ENCODE measurements at regions not wholly inside any gene's neighbourhood (a gene's known extent, or its start where the extent isn't known, plus 50 kb on each side); places are given as distances from the start of the nearest gene placed in this dataset.

DNA sequence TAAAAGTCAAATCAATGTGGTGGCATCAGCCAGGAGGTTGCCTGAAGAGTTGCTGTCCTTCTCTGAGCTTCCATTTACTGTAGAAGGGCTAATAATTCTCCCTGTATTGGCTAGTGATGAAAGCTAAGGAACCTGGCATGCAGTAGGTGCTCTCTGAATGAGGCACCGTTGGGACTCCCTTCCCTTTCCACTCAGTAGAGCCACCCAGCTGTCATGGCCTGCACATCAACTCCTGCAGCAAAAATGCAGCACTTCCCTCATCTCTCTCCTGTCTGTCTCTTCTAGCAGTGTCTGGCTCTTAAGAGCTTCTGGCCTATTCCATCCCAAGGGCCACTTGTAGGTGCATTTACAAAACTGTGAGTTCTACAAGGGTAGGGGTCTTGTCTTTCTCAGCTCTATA is 369.0 kb downstream of the MATN1 start:
- TF ChIP-seq POLR2A (IDR thresholded peaks at IDR 0.05): no peak
- no peak for TF ChIP-seq POLR2AphosphoS5 (IDR thresholded peaks at IDR 0.05)
